ENCODE measurements at regions not wholly inside any gene's neighbourhood (a gene's known extent, or its start where the extent isn't known, plus 50 kb on each side); places are given as distances from the start of the nearest gene placed in this dataset.

- TF ChIP-seq CTCF (IDR thresholded peaks at IDR 0.05) (no peak), POLR2A (IDR thresholded peaks at IDR 0.05) (no peak)
Measured at GRCh38 chr17:62134397-62134796, 69.3 kb upstream of the MED13 start.
